ENCODE measurements at regions not wholly inside any gene's neighbourhood (a gene's known extent, or its start where the extent isn't known, plus 50 kb on each side); places are given as distances from the start of the nearest gene placed in this dataset.

GRCh38 chr2:144607891-144608521 lies 88.1 kb upstream of the ZEB2 start:
- Histone ChIP-seq H3K4me1 (peaks cover 0 to 26% of the 10 kb centered on the region in 2 donors), H3K36me3 (no peaks in the 10 kb centered on the region), H3K27me3 (no peaks in the 10 kb centered on the region), H3K27ac (peak overlapping the region; percentile 62 to 85), H3K9me3 (no peaks in the 10 kb centered on the region), H3K4me3 (no peak overlapping the region)
- ATAC-seq (peak; percentile 71), DNase-seq (peak in 2 of 4 donors; percentile 21 to 50)
- TF ChIP-seq CTCF (IDR thresholded peaks at IDR 0.05): no peak
- intact Hi-C loops (cut with DNase I): no loop called here

- Histone ChIP-seq H3K4me3 (no peak overlapping the region), H3K36me3 (no peaks in the 10 kb centered on the region), H3K27ac (peak overlapping the region; percentile 62 to 85), H3K4me1 (peaks cover 0 to 26% of the 10 kb centered on the region in 2 donors), H3K9me3 (no peaks in the 10 kb centered on the region), H3K27me3 (no peaks in the 10 kb centered on the region)
- peak; percentile 36 for ATAC-seq
- TF ChIP-seq CTCF (IDR thresholded peaks at IDR 0.05): no peak
- intact Hi-C loops (cut with DNase I): no loop called here
- DNase-seq: no peak
These were observed 87.2 kb upstream of the ZEB2 start for GRCh38 chr2:144607099-144607498.

GRCh38 chr2:144606466-144607095 lies 86.7 kb upstream of the ZEB2 start:
- H3K9me3 ChIP-seq: no peaks in the 10 kb centered on the region
- H3K27me3 ChIP-seq: no peaks in the 10 kb centered on the region
- H3K36me3 ChIP-seq: no peaks in the 10 kb centered on the region
- H3K4me3 ChIP-seq: no peak overlapping the region
- TF ChIP-seq CTCF (IDR thresholded peaks at IDR 0.05): no peak
- peaks cover 0 to 26% of the 10 kb centered on the region in 2 donors for H3K4me1 ChIP-seq
- ATAC-seq (peak; percentile 55), DNase-seq (no peak)
- intact Hi-C loops (cut with DNase I): no loop called here
- H3K27ac ChIP-seq: peak overlapping the region; percentile 62 to 85

GRCh38 chr2:144605231-144605840 lies 85.4 kb upstream of the ZEB2 start:
- intact Hi-C loops (cut with DNase I): no loop called here
- Histone ChIP-seq H3K27me3 (no peaks in the 10 kb centered on the region), H3K27ac (peak overlapping the region in 1 of 2 donors; percentile 85), H3K4me3 (no peak overlapping the region), H3K36me3 (no peaks in the 10 kb centered on the region), H3K4me1 (peaks cover 0 to 26% of the 10 kb centered on the region in 2 donors), H3K9me3 (no peaks in the 10 kb centered on the region)
- ATAC-seq (no peak), DNase-seq (no peak)
- no peak for TF ChIP-seq CTCF (IDR thresholded peaks at IDR 0.05)

GRCh38 chr2:144603334-144603733 lies 83.4 kb upstream of the ZEB2 start:
- no peak overlapping the region for H3K27ac ChIP-seq
- no peaks in the 10 kb centered on the region for H3K27me3 ChIP-seq
- intact Hi-C loops (cut with DNase I): no loop called here
- peaks cover 0 to 23% of the 10 kb centered on the region in 2 donors for H3K4me1 ChIP-seq
- ATAC-seq (no peak), DNase-seq (no peak)
- TF ChIP-seq CTCF (IDR thresholded peaks at IDR 0.05): no peak
- H3K36me3 ChIP-seq: no peaks in the 10 kb centered on the region
- H3K9me3 ChIP-seq: no peaks in the 10 kb centered on the region
- no peak overlapping the region for H3K4me3 ChIP-seq

All from left lung (tissue), 4 donors.